ENCODE measurements at regions not wholly inside any gene's neighbourhood (a gene's known extent, or its start where the extent isn't known, plus 50 kb on each side); places are given as distances from the start of the nearest gene placed in this dataset.

GRCh38 chr6:137664183-137664582, 170.0 kb upstream of the OLIG3 start:
- TF ChIP-seq, protein P1, sequence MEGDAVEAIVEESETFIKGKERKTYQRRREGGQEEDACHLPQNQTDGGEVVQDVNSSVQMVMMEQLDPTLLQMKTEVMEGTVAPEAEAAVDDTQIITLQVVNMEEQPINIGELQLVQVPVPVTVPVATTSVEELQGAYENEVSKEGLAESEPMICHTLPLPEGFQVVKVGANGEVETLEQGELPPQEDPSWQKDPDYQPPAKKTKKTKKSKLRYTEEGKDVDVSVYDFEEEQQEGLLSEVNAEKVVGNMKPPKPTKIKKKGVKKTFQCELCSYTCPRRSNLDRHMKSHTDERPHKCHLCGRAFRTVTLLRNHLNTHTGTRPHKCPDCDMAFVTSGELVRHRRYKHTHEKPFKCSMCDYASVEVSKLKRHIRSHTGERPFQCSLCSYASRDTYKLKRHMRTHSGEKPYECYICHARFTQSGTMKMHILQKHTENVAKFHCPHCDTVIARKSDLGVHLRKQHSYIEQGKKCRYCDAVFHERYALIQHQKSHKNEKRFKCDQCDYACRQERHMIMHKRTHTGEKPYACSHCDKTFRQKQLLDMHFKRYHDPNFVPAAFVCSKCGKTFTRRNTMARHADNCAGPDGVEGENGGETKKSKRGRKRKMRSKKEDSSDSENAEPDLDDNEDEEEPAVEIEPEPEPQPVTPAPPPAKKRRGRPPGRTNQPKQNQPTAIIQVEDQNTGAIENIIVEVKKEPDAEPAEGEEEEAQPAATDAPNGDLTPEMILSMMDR (conservative IDR thresholded peaks at IDR 0.05; ENCODE audit: low read depth, low read length) = no peak
- TF ChIP-seq EZH2 (IDR thresholded peaks at IDR 0.05; ENCODE audit: low read length, unreplicated experiment) = no peak

Data from PC-3 (cell line).